Peyer's patch (tissue), 4 donors: ENCODE measurements at regions not wholly inside any gene's neighbourhood (a gene's known extent, or its start where the extent isn't known, plus 50 kb on each side); places are given as distances from the start of the nearest gene placed in this dataset.

Experiments
- DNase-seq, 3 donors: peaks; one replicate each; pipeline ENCODE4 v3.0.0-alpha.2; 2017 to 2019
- H3K27ac ChIP-seq, 4 donors: fragments of 200-600 bp; sonication (generic); one replicate each; pipeline ENCODE4 v1.5.1; 2016 to 2019
- H3K27me3 ChIP-seq, 2 donors: fragments of 200-600 bp; sonication (generic); one replicate each; pipeline ENCODE4 v1.5.1; 2019
- H3K36me3 ChIP-seq, 3 donors: fragments of 200-600 bp; sonication (generic); one replicate each; pipeline ENCODE4 v1.5.1; 2016 to 2019
- H3K4me1 ChIP-seq, 4 donors: fragments of 200-600 bp; sonication (generic); one replicate each; pipeline ENCODE4 v1.5.1; 2016 to 2019
- H3K4me3 ChIP-seq, 4 donors: fragments of 200-600 bp; sonication (generic); 1 replicate in 3 of 4; 2 replicates in 1 of 4; pipeline ENCODE4 v1.5.1; 2016 to 2019; ENCODE audit warnings: mild to moderate bottlenecking in 1 of 4
- H3K9me3 ChIP-seq, 4 donors: fragments of 200-600 bp; sonication (generic); one replicate each; pipeline ENCODE4 v1.5.1; 2016 to 2019; ENCODE audit warnings: mild to moderate bottlenecking in 1 of 4
- CTCF ChIP-seq, 6 experiments: fragments of 450-650 bp in 4 of 6; fragments of 200-600 bp in 2 of 6; sonication (generic) in 1 of 6; IDR thresholded peaks; one replicate each; pipeline ENCODE4 v1.5.1; 2017 to 2019; ENCODE audit warnings: antibody characterized with exemption in 6 of 6, mild to moderate bottlenecking in 3 of 6, moderate library complexity in 1 of 6
- POLR2A ChIP-seq, 2 donors: fragments of 450-650 bp; IDR thresholded peaks; one replicate each; pipeline ENCODE4 v1.5.1; 2017; ENCODE audit warnings: antibody characterized with exemption in 2 of 2, mild to moderate bottlenecking in 2 of 2, moderate library complexity in 2 of 2

- no peak for TF ChIP-seq CTCF (IDR thresholded peaks at IDR 0.05)
- TF ChIP-seq POLR2A (IDR thresholded peaks at IDR 0.05): no peak
- Histone ChIP-seq H3K27me3 (no peaks in the 10 kb centered on the region), H3K4me3 (no peak overlapping the region), H3K4me1 (no peaks in the 10 kb centered on the region), H3K36me3 (no peaks in the 10 kb centered on the region), H3K27ac (no peak overlapping the region), H3K9me3 (no peaks in the 10 kb centered on the region)
- no peak for DNase-seq
Measured at GRCh38 chr7:91323626-91324158, 59.5 kb downstream of the FZD1 start.

- H3K27ac ChIP-seq: no peak overlapping the region
- no peaks in the 10 kb centered on the region for H3K4me1 ChIP-seq
- TF ChIP-seq CTCF (IDR thresholded peaks at IDR 0.05): no peak
- TF ChIP-seq POLR2A (IDR thresholded peaks at IDR 0.05): no peak
- no peaks in the 10 kb centered on the region for H3K36me3 ChIP-seq
- no peaks in the 10 kb centered on the region for H3K9me3 ChIP-seq
- H3K27me3 ChIP-seq: no peaks in the 10 kb centered on the region
- no peak overlapping the region for H3K4me3 ChIP-seq
- no peak for DNase-seq
Measured at GRCh38 chr7:91324663-91325062, 60.4 kb downstream of the FZD1 start.

GRCh38 chr7:91325726-91326125 lies 61.5 kb downstream of the FZD1 start:
- DNase-seq: no peak
- Histone ChIP-seq H3K27ac (no peak overlapping the region), H3K9me3 (no peaks in the 10 kb centered on the region), H3K4me1 (no peaks in the 10 kb centered on the region), H3K4me3 (no peak overlapping the region), H3K27me3 (no peaks in the 10 kb centered on the region), H3K36me3 (no peaks in the 10 kb centered on the region)
- TF ChIP-seq CTCF (IDR thresholded peaks at IDR 0.05) (no peak), POLR2A (IDR thresholded peaks at IDR 0.05) (no peak)

- Histone ChIP-seq H3K27ac (peak overlapping the region in 1 of 4 donors; percentile 13), H3K27me3 (no peaks in the 10 kb centered on the region)
Measured at GRCh38 chr7:91326516-91327199, 62.4 kb downstream of the FZD1 start.

GRCh38 chr7:91327346-91327745 lies 63.1 kb downstream of the FZD1 start:
- Histone ChIP-seq H3K4me3 (no peak overlapping the region), H3K9me3 (no peaks in the 10 kb centered on the region), H3K27me3 (no peaks in the 10 kb centered on the region), H3K36me3 (no peaks in the 10 kb centered on the region), H3K4me1 (no peaks in the 10 kb centered on the region), H3K27ac (peak overlapping the region in 1 of 4 donors; percentile 13)
- no peak for DNase-seq
- TF ChIP-seq CTCF (IDR thresholded peaks at IDR 0.05) (no peak), POLR2A (IDR thresholded peaks at IDR 0.05) (no peak)

More at GRCh38 chr7:91326516-91327199, 62.4 kb downstream of the FZD1 start:
- Histone ChIP-seq H3K9me3 (no peaks in the 10 kb centered on the region), H3K36me3 (no peaks in the 10 kb centered on the region), H3K4me1 (no peaks in the 10 kb centered on the region), H3K4me3 (no peak overlapping the region)
- DNase-seq: no peak
- no peak for TF ChIP-seq POLR2A (IDR thresholded peaks at IDR 0.05)
- TF ChIP-seq CTCF (IDR thresholded peaks at IDR 0.05): no peak
